ENCODE measurements at regions not wholly inside any gene's neighbourhood (a gene's known extent, or its start where the extent isn't known, plus 50 kb on each side); places are given as distances from the start of the nearest gene placed in this dataset.

DNA sequence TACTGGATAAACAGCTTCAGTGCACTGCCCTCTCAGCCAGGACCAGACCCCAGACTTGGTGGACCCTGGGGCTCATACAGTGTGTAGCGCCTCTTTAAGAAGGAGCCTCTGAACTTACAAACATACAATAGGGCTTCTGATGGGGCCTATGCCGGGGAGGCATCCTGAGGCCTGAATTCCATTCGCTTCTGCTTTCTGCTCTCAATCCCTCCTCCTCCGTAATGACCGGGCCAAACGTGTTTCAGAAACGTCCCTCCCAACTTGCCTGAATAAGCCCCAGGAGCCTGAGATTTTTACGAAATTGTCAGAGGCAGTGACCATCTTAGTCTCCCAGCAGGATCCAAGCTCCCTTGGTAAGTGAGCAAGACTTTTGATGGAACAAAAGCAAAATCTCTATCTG, 128.1 kb upstream of the BOD1 start:
- no peak for TF ChIP-seq EZH2phosphoT487 (IDR thresholded peaks at IDR 0.05; ENCODE audit: borderline replicate concordance, low read length)
- TF ChIP-seq, protein P1, sequence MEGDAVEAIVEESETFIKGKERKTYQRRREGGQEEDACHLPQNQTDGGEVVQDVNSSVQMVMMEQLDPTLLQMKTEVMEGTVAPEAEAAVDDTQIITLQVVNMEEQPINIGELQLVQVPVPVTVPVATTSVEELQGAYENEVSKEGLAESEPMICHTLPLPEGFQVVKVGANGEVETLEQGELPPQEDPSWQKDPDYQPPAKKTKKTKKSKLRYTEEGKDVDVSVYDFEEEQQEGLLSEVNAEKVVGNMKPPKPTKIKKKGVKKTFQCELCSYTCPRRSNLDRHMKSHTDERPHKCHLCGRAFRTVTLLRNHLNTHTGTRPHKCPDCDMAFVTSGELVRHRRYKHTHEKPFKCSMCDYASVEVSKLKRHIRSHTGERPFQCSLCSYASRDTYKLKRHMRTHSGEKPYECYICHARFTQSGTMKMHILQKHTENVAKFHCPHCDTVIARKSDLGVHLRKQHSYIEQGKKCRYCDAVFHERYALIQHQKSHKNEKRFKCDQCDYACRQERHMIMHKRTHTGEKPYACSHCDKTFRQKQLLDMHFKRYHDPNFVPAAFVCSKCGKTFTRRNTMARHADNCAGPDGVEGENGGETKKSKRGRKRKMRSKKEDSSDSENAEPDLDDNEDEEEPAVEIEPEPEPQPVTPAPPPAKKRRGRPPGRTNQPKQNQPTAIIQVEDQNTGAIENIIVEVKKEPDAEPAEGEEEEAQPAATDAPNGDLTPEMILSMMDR (IDR thresholded peaks at IDR 0.05; ENCODE audit: low read depth, low read length, poor library complexity, severe bottlenecking) = no peak
- peaks cover 4% of the 10 kb centered on the region; the same call in 1 of the 2 replicates for H3K9me3 ChIP-seq (ENCODE audit: control insufficient read depth, insufficient read depth, low read length)
- peak overlapping the region; percentile 61 for H3K4me2 ChIP-seq (ENCODE audit: low read length)
- H3K9me2 ChIP-seq (replicated peaks; ENCODE audit: control insufficient read depth, low read length) = no peaks in the 10 kb centered on the region
- H3F3A ChIP-seq (ENCODE audit: control insufficient read depth, insufficient read depth) = peaks cover 18% of the 10 kb centered on the region
- peak overlapping the region; percentile 91 for H3K27ac ChIP-seq (ENCODE audit: low read depth, low read length)
- no peaks in the 10 kb centered on the region for H3K79me2 ChIP-seq (ENCODE audit: control insufficient read depth, low read length)
- peaks cover 9% of the 10 kb centered on the region for H3K36me3 ChIP-seq (ENCODE audit: control insufficient read depth, low read length)
- H3K27me3 ChIP-seq (ENCODE audit: control insufficient read depth, low read length) = no peaks in the 10 kb centered on the region
- H3K4me3 ChIP-seq (ENCODE audit: low read length) = peak overlapping the region; percentile 51
- H4K20me1 ChIP-seq (ENCODE audit: control insufficient read depth, insufficient read depth, low read depth, low read length) = no peaks in the 10 kb centered on the region
- peaks cover 79% of the 10 kb centered on the region for H3K4me1 ChIP-seq (ENCODE audit: control insufficient read depth, low read length)

DNA sequence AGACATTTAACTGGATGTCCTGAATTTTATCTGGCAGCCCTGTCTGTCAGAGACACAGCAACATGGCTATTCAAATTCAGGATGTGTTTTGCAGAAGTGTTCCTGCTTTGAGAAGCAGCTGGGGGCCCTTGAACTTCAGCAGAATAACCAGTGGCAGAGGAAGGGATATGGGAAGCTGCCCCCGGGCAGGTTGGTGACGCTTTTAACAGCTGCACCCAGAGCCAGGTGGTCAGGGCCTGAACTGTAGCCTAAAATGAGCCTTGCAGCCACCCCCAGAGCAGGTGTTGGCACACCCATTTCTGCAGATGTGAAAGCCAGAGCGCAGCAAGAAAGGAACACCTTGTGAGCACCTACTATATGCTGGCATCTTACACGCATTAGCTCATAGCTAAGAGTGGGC, 128.7 kb upstream of the BOD1 start:
- Histone ChIP-seq H3K27me3 (ENCODE audit: control insufficient read depth, low read length) (no peaks in the 10 kb centered on the region), H3K4me1 (ENCODE audit: control insufficient read depth, low read length) (peaks cover 76% of the 10 kb centered on the region), H3K4me2 (ENCODE audit: low read length) (peak overlapping the region; percentile 61), H3K36me3 (ENCODE audit: control insufficient read depth, low read length) (peaks cover 9% of the 10 kb centered on the region), H3K4me3 (ENCODE audit: low read length) (peak overlapping the region; percentile 51), H3K27ac (ENCODE audit: low read depth, low read length) (peak overlapping the region; percentile 91), H4K20me1 (ENCODE audit: control insufficient read depth, insufficient read depth, low read depth, low read length) (no peaks in the 10 kb centered on the region), H3F3A (ENCODE audit: control insufficient read depth, insufficient read depth) (peaks cover 18% of the 10 kb centered on the region), H3K9me2 (replicated peaks; ENCODE audit: control insufficient read depth, low read length) (no peaks in the 10 kb centered on the region), H3K79me2 (ENCODE audit: control insufficient read depth, low read length) (no peaks in the 10 kb centered on the region), H3K9me3 (ENCODE audit: control insufficient read depth, insufficient read depth, low read length) (peaks cover 4% of the 10 kb centered on the region; the same call in 1 of the 2 replicates)
- TF ChIP-seq, protein P1 (IDR thresholded peaks at IDR 0.05; ENCODE audit: low read depth, low read length, poor library complexity, severe bottlenecking) = no peak

DNA sequence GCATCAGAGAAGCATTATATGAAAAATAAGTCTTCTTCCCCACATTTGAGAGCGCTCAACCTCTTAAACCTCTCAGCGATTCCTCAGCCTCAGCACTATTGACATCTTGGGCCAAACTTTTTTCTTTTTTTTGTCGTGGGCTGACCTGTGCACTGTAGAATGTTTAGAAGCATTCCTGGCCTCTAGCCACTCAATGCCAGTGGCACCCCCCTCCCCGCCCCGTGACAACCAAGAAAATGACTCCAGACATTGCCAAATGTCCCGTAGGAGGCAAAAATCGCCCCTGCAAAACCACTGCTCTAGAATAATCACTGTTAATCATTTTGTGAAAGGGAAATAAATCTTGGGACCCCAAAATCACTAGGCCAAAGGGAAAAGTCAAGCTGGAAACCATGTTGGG, 129.1 kb upstream of the BOD1 start:
- H3K36me3 ChIP-seq (ENCODE audit: control insufficient read depth, low read length) = peaks cover 9% of the 10 kb centered on the region
- H3K79me2 ChIP-seq (ENCODE audit: control insufficient read depth, low read length) = no peaks in the 10 kb centered on the region
- peaks cover 18% of the 10 kb centered on the region for H3F3A ChIP-seq (ENCODE audit: control insufficient read depth, insufficient read depth)
- H3K27me3 ChIP-seq (ENCODE audit: control insufficient read depth, low read length) = no peaks in the 10 kb centered on the region
- no peaks in the 10 kb centered on the region for H4K20me1 ChIP-seq (ENCODE audit: control insufficient read depth, insufficient read depth, low read depth, low read length)
- peaks cover 4% of the 10 kb centered on the region; the same call in 1 of the 2 replicates for H3K9me3 ChIP-seq (ENCODE audit: control insufficient read depth, insufficient read depth, low read length)
- H3K4me2 ChIP-seq (ENCODE audit: low read length) = peak overlapping the region; percentile 61
- peak overlapping the region; percentile 51 for H3K4me3 ChIP-seq (ENCODE audit: low read length)
- no peaks in the 10 kb centered on the region for H3K9me2 ChIP-seq (replicated peaks; ENCODE audit: control insufficient read depth, low read length)
- H3K4me1 ChIP-seq (ENCODE audit: control insufficient read depth, low read length) = peaks cover 78% of the 10 kb centered on the region
- peak overlapping the region; percentile 91 for H3K27ac ChIP-seq (ENCODE audit: low read depth, low read length)
- no peak for TF ChIP-seq EZH2phosphoT487 (IDR thresholded peaks at IDR 0.05; ENCODE audit: borderline replicate concordance, low read length)
- TF ChIP-seq, protein P1 (IDR thresholded peaks at IDR 0.05; ENCODE audit: low read depth, low read length, poor library complexity, severe bottlenecking) = no peak
